ENCODE measurements at regions not wholly inside any gene's neighbourhood (a gene's known extent, or its start where the extent isn't known, plus 50 kb on each side); places are given as distances from the start of the nearest gene placed in this dataset.
A peak's percentile ranks its signal among the peaks of the same experiment; 100 is the strongest.

DNA sequence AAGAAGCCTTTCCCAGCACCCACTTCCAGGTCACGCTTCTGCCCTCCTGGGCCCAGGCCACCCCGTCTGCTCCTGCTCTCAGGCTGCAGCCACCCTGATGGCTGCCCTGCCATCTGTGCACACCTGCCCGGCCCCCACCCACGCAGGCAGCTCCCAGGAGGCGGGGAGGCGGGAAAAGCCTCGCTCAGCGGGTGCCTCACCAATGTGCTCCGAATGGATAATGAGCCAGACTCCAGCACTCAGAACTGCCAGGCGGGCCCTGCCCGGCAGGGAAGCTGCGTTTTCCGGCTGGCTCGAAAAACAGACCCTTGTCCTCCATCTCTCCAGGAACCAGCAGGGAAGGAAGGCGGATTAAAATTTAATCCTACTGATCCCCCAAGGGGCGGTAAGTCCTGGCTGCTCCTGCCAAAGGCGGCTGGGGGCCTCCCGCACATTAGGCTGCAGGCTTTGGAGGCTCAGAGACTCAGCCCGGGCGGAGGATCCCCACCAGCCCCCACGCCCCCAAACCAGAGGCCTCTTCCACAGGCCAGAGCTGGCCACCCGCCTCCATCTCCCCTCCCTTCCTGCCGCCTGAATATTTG, 104.0 kb downstream of the NCOR2 start:
- Histone ChIP-seq H3K27me3 (replicated peaks in 1 of 7) (no peaks in the 10 kb centered on the region), H3K4me3 (no peak overlapping the region), H3K4me1 (peaks cover 14 to 57% (median 45%) of the 10 kb centered on the region in 6 donors), H3K9me3 (peaks cover 0 to 5% (median 2%) of the 10 kb centered on the region in 8 donors), H3K36me3 (peaks cover 0 to 76% (median 24%) of the 10 kb centered on the region in 6 donors), H3K27ac (no peak overlapping the region)
- WGBS, 5 donors = 81 to 94% (median 90%) methylated on average over 23 of the region's 23 CpGs
- intact Hi-C loops (cut with DNase I; ENCODE audit: low total_unique reads) = no loop called here
- TF ChIP-seq, protein P1, sequence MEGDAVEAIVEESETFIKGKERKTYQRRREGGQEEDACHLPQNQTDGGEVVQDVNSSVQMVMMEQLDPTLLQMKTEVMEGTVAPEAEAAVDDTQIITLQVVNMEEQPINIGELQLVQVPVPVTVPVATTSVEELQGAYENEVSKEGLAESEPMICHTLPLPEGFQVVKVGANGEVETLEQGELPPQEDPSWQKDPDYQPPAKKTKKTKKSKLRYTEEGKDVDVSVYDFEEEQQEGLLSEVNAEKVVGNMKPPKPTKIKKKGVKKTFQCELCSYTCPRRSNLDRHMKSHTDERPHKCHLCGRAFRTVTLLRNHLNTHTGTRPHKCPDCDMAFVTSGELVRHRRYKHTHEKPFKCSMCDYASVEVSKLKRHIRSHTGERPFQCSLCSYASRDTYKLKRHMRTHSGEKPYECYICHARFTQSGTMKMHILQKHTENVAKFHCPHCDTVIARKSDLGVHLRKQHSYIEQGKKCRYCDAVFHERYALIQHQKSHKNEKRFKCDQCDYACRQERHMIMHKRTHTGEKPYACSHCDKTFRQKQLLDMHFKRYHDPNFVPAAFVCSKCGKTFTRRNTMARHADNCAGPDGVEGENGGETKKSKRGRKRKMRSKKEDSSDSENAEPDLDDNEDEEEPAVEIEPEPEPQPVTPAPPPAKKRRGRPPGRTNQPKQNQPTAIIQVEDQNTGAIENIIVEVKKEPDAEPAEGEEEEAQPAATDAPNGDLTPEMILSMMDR (IDR thresholded peaks at IDR 0.05 in 8 of 11, conservative IDR thresholded peaks at IDR 0.05 in 3 of 11) = no peak
- peak in 1 of 3 donors; percentile 26 for TF ChIP-seq POLR2AphosphoS5 (IDR thresholded peaks at IDR 0.05)
- TF ChIP-seq POLR2A (IDR thresholded peaks at IDR 0.05) = no peak
- peak; percentile 70 for DNase-seq

DNA sequence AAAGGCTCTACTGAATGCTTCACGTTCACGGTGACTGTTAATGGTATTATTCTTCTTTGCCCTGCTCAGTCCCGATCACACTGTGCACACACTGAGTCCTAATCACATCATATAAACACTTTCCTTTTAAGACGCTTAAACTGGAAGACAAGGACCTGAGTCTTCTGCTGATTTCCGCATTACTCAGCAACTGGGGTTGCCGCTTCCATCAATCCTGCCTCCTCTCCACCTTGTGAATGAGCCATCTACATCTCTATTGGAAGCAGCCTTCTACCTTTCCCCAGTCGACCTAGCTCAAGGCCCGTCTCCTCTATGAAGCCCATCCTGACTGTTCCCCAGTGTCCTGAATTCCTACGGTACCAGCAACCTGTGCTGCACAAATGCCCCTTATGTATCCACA, 104.7 kb downstream of the NCOR2 start:
- Histone ChIP-seq H3K4me3 (no peak overlapping the region), H3K4me1 (peaks cover 20 to 64% (median 51%) of the 10 kb centered on the region in 6 donors), H3K36me3 (peaks cover 0 to 78% (median 24%) of the 10 kb centered on the region in 6 donors), H3K27ac (no peak overlapping the region), H3K9me3 (peaks cover 0 to 5% (median 2%) of the 10 kb centered on the region in 8 donors), H3K27me3 (replicated peaks in 1 of 7) (no peaks in the 10 kb centered on the region)
- 92 to 96% (median 93%) methylated on average over 9 of the region's 9 CpGs for WGBS, 5 donors
- intact Hi-C loops (cut with DNase I; ENCODE audit: low total_unique reads) = no loop called here
- TF ChIP-seq, protein P1 (IDR thresholded peaks at IDR 0.05 in 8 of 11, conservative IDR thresholded peaks at IDR 0.05 in 3 of 11) = no peak
- no peak for TF ChIP-seq POLR2AphosphoS5 (IDR thresholded peaks at IDR 0.05)
- TF ChIP-seq POLR2A (IDR thresholded peaks at IDR 0.05) = no peak
- DNase-seq = no peak

DNA sequence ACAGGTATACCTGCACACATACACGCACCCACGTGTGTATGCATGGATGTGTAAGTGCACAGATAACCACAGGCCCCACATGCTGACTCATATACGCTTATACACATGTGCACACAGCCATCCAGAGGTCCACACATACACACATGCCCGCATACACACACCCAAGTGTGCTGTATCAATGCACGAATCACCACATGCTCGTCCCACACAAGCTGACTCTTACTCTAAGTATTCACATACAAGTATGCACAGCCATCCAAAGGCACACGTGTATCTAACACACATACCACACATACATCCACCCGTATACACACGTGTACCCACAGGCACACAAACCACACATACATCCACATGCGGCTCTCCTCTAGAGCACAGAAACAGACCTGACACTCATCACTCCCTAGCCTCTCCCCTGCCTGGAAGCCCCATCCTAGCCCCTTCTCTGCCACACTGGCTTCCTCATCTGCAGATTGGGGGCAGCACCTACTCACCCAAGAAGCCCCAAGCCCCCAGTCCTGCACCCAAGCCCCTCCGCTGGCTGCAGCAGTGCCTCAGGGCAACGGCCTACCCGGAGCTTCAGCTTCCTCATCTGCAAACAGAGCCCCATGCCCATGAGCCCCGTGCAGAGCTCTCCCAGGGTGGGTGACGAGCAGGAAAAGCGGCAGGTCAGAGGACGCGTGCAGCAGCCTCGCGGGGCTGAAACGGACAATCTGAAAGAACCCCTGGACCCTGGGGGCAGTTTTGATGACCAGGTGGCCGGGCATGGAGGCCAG, 105.4 kb downstream of the NCOR2 start:
- H3K4me1 ChIP-seq = peaks cover 24 to 71% (median 58%) of the 10 kb centered on the region in 6 donors
- DNase-seq = peak; percentile 74
- no peak overlapping the region for H3K27ac ChIP-seq
- no peaks in the 10 kb centered on the region for H3K27me3 ChIP-seq (replicated peaks in 1 of 7)
- TF ChIP-seq, protein P1 (IDR thresholded peaks at IDR 0.05 in 8 of 11, conservative IDR thresholded peaks at IDR 0.05 in 3 of 11) = no peak
- TF ChIP-seq POLR2AphosphoS5 (IDR thresholded peaks at IDR 0.05) = peak in 1 of 3 donors; percentile 30
- no peak for TF ChIP-seq POLR2A (IDR thresholded peaks at IDR 0.05)
- intact Hi-C loops (cut with DNase I; ENCODE audit: low total_unique reads) = no loop called here
- peaks cover 0 to 5% (median 2%) of the 10 kb centered on the region in 8 donors for H3K9me3 ChIP-seq
- H3K36me3 ChIP-seq = peaks cover 0 to 78% (median 24%) of the 10 kb centered on the region in 6 donors
- H3K4me3 ChIP-seq = no peak overlapping the region
- 89 to 91% (median 90%) methylated on average over 22 of the region's 22 CpGs for WGBS, 5 donors

DNA sequence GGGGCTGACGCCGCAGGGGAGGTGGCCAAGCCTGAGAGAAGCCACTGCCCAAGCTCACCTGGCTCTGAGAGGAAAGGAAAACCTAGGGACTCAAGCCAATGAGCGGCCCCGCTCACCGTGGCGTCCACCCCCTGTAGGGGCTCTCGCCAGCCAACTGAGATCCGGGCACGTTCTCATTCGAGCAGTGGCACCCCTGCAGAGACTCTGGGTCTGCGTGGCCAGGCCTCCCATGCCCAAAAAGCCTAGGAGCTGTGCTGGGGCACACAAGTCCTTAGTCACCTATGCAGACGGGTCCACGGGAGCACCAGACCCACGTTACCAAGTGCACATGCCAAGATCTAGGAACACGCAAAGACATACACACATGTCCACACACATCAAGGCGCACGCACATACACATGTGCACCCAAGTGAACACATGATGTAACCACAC, 106.2 kb downstream of the NCOR2 start:
- WGBS, 5 donors = 92 to 96% (median 95%) methylated on average over 14 to 17 of the region's 17 CpGs
- H3K27ac ChIP-seq = no peak overlapping the region
- H3K27me3 ChIP-seq (replicated peaks in 1 of 7) = no peaks in the 10 kb centered on the region
- no peak overlapping the region for H3K4me3 ChIP-seq
- peaks cover 0 to 5% (median 2%) of the 10 kb centered on the region in 8 donors for H3K9me3 ChIP-seq
- TF ChIP-seq, protein P1 (IDR thresholded peaks at IDR 0.05 in 8 of 11, conservative IDR thresholded peaks at IDR 0.05 in 3 of 11) = no peak
- no peak for TF ChIP-seq POLR2AphosphoS5 (IDR thresholded peaks at IDR 0.05)
- no peak for TF ChIP-seq POLR2A (IDR thresholded peaks at IDR 0.05)
- DNase-seq = peak; percentile 74
- intact Hi-C loops (cut with DNase I; ENCODE audit: low total_unique reads) = no loop called here
- peaks cover 22 to 72% (median 60%) of the 10 kb centered on the region in 6 donors for H3K4me1 ChIP-seq
- peaks cover 0 to 82% (median 24%) of the 10 kb centered on the region in 6 donors for H3K36me3 ChIP-seq
